Progenitor cell of endocrine pancreas (in vitro differentiated cells): ENCODE measurements at regions not wholly inside any gene's neighbourhood (a gene's known extent, or its start where the extent isn't known, plus 50 kb on each side); places are given as distances from the start of the nearest gene placed in this dataset.

Experiments used
- DNase-seq: peaks from one replicate; pipeline ENCODE4 v3.0.0; 2021; ENCODE audit warnings: low spot score; ENCODE audit not compliant: unreplicated experiment
- H3K27ac Mint-ChIP-seq: 2 replicates; pipeline ENCODE4 v1.8.0; 2021; ENCODE audit warnings: mild to moderate bottlenecking, moderate library complexity, mixed read lengths
- H3K27me3 Mint-ChIP-seq: 2 replicates; pipeline ENCODE4 v1.8.0; 2021; ENCODE audit warnings: mixed read lengths
- H3K36me3 Mint-ChIP-seq: 2 replicates; pipeline ENCODE4 v1.8.0; 2022; ENCODE audit warnings: mixed read lengths; ENCODE audit not compliant: insufficient read depth
- H3K4me1 Mint-ChIP-seq: 2 replicates; pipeline ENCODE4 v1.8.0; 2021; ENCODE audit warnings: low read depth, mixed read lengths
- H3K4me3 Mint-ChIP-seq: 2 replicates; pipeline ENCODE4 v1.8.0; 2021; ENCODE audit warnings: low read depth, mild to moderate bottlenecking, moderate library complexity, mixed read lengths
- H3K9me3 Mint-ChIP-seq: 2 replicates; pipeline ENCODE4 v1.8.0; 2021; ENCODE audit warnings: low read depth, mixed read lengths
- TF ChIP-seq, protein P1 (sequence below): fragments of 200-600 bp; sonication (generic); IDR thresholded peaks from one replicate; pipeline ENCODE4 v1.5.0; 2021; ENCODE audit warnings: antibody characterized with exemption, mild to moderate bottlenecking; ENCODE audit not compliant: unreplicated experiment

DNA sequence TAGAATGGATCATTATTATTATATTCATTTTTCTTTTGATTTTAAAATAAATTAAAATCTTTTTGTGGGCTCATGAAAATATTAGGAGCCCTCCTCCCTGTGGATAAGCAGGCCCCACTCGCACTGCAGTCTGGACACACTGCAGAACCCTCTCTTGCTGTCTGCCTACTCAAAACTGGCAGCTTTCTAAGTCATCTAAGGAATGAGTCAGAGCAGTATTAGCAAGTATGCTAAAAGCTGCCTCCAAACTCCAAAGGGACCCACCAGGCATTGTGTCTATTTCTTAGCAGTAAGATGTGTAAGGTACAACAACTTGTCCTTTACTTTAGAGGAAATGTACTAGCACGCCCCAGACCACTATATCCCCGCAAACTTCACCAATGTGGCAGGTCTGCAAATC lies 108.8 kb downstream of the SYF2 start:
- Mint-ChIP-seq H3K4me3 (no peak overlapping the region), H3K36me3 (no peaks in the 10 kb centered on the region), H3K27me3 (peaks cover under 1% of the 10 kb centered on the region), H3K9me3 (no peaks in the 10 kb centered on the region), H3K4me1 (peaks cover 6% of the 10 kb centered on the region), H3K27ac (no peak overlapping the region)
- TF ChIP-seq, protein P1, sequence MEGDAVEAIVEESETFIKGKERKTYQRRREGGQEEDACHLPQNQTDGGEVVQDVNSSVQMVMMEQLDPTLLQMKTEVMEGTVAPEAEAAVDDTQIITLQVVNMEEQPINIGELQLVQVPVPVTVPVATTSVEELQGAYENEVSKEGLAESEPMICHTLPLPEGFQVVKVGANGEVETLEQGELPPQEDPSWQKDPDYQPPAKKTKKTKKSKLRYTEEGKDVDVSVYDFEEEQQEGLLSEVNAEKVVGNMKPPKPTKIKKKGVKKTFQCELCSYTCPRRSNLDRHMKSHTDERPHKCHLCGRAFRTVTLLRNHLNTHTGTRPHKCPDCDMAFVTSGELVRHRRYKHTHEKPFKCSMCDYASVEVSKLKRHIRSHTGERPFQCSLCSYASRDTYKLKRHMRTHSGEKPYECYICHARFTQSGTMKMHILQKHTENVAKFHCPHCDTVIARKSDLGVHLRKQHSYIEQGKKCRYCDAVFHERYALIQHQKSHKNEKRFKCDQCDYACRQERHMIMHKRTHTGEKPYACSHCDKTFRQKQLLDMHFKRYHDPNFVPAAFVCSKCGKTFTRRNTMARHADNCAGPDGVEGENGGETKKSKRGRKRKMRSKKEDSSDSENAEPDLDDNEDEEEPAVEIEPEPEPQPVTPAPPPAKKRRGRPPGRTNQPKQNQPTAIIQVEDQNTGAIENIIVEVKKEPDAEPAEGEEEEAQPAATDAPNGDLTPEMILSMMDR: no peak
- DNase-seq: no peak

DNA sequence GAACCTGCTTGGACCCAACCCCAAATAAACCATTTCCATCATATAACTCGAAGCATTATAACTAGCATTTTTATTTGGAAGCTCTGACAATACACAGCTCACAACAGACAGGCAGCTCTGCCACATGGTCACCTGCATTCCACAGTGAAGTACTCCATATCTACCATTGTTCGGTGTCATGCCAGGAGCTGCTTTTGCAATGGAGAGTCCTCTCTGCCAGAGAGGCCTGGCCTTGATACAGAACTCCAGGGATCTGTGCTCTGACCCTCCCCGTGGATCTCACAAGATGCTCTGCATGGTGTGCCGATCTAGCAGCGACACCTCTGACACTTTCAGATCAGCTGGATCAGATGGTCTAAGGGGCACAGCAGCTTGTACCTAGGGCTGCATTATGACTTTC lies 109.6 kb downstream of the SYF2 start:
- TF ChIP-seq, protein P1: no peak
- no peaks in the 10 kb centered on the region for H3K36me3 Mint-ChIP-seq
- no peak for DNase-seq
- no peaks in the 10 kb centered on the region for H3K9me3 Mint-ChIP-seq
- H3K4me3 Mint-ChIP-seq: no peak overlapping the region
- peaks cover 3% of the 10 kb centered on the region for H3K27me3 Mint-ChIP-seq
- peaks cover 6% of the 10 kb centered on the region for H3K4me1 Mint-ChIP-seq
- no peak overlapping the region for H3K27ac Mint-ChIP-seq

DNA sequence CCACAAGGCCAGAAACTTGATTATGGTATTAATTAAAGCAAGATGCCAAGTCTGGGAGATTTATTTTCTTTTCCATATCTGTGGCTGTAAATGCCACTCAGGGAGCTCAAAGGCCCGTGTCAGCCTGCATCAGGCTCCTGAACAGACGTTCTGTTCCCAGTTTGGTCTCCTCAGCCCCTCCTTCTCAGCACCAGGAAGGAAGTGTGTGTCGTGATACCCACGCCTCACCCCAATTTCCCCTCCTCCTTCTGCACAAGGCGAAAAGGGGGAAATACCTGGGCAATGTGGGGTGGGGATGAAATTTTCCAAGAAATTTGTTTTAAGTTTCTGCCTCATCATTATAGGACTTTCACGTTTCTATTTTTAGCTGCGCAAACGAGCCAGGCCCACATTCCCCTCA lies 112.0 kb downstream of the SYF2 start:
- DNase-seq: no peak
- Mint-ChIP-seq H3K27me3 (peaks cover 3% of the 10 kb centered on the region), H3K27ac (no peak overlapping the region), H3K36me3 (no peaks in the 10 kb centered on the region), H3K4me1 (peaks cover 6% of the 10 kb centered on the region), H3K4me3 (no peak overlapping the region), H3K9me3 (peaks cover 3% of the 10 kb centered on the region)
- TF ChIP-seq, protein P1: no peak

DNA sequence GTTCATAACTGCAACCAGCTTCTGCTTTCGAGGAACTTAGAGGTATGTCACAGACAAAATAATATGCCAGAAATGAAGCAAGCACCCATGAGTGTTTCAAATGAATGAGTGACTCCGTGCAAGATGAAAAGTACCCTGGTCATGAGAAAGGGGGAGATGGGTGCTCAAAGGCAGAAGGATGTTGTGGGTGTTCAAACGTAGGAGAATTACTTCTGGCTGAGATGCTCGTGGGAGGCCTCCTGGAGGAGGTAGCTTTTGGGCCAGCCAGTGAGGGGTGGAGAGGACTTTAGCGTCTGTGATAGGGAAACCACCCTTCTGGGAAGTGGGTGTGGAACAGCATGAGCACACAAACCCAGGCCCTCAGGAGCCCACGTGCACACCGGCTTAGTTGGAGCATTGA lies 113.8 kb downstream of the SYF2 start:
- H3K27me3 Mint-ChIP-seq: peaks cover 11% of the 10 kb centered on the region
- H3K36me3 Mint-ChIP-seq: no peaks in the 10 kb centered on the region
- peaks cover 6% of the 10 kb centered on the region for H3K4me1 Mint-ChIP-seq
- H3K4me3 Mint-ChIP-seq: no peak overlapping the region
- peaks cover 3% of the 10 kb centered on the region for H3K9me3 Mint-ChIP-seq
- H3K27ac Mint-ChIP-seq: no peak overlapping the region
- TF ChIP-seq, protein P1: no peak
- no peak for DNase-seq

DNA sequence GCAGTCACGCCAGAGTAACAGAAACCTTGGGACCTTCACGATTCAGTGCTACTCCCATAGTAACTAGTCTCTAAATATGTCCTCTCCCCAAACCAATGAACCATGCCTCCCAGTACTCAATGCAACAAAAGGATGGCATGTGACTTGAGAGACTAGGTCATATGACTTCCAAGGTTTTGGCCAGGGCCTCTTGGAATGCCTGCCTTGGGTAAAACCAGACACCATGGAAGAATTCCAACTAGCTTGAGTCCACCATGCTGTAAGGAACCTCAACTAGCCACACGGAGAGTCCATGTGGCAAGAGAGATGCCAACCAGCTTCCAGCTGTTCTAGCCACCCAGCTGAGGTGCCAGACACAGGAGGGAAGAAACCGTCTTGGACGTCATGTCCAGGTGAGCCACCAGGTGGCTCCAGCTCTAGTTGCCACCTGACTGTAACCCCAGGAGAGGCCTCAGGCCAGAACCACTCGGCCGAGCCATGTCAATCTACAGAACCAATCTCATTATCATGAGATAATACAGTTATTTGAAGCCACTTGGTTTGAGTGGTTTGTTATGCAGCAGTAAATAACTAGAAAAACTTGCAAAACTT lies 115.0 kb downstream of the SYF2 start:
- TF ChIP-seq, protein P1: peak; percentile 39
- no peak for DNase-seq
- Mint-ChIP-seq H3K27ac (no peak overlapping the region), H3K9me3 (peaks cover 3% of the 10 kb centered on the region), H3K27me3 (peaks cover 11% of the 10 kb centered on the region), H3K4me3 (no peak overlapping the region), H3K36me3 (no peaks in the 10 kb centered on the region), H3K4me1 (peaks cover 6% of the 10 kb centered on the region)
